ENCODE measurements at regions not wholly inside any gene's neighbourhood (a gene's known extent, or its start where the extent isn't known, plus 50 kb on each side); places are given as distances from the start of the nearest gene placed in this dataset.

DNA sequence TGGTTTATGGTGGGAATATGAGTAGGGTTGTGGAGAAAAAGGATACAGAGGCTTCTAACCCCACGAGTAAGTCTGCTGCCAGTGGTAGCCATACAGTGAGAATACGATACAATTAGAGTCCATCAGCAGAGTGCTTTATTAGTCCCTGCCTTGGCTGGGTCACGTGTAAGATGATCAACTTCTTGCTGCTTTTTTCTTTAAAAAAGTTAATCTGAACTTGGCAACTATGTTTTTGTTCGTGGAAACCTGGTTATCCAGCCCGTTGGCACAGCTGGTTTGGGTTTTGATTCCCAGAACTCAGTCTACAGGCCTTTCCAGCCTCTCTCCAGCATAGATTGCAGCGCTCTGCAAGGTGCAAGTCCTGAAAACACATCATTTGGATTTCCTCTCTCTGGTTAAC, 53.1 kb upstream of the LSM6 start:
- TF ChIP-seq CTCF (IDR thresholded peaks at IDR 0.05; ENCODE audit: insufficient read depth, low read depth, low read length) (no peak), EZH2 (IDR thresholded peaks at IDR 0.05; ENCODE audit: insufficient read depth, low read length) (no peak)
